CD14-positive monocyte (primary cell): ENCODE measurements at regions not wholly inside any gene's neighbourhood (a gene's known extent, or its start where the extent isn't known, plus 50 kb on each side); places are given as distances from the start of the nearest gene placed in this dataset.

ENCODE experiments used
- DNase-seq, 3 donors: peaks; one replicate each; pipeline ENCODE4 v3.0.0-alpha.2; 2011 to 2022
- H2AFZ ChIP-seq: 2 replicates; pipeline ENCODE4 v1.6.0; 2012; ENCODE audit warnings: mild to moderate bottlenecking, low read depth, low read length, inconsistent platforms; ENCODE audit not compliant: insufficient read depth, poor library complexity, severe bottlenecking
- H3K27ac ChIP-seq, 2 donors: 1 replicate in 1 of 2; 2 replicates in 1 of 2; pipeline ENCODE4 v1.5.1; 2012 to 2013; ENCODE audit warnings: low read length in 2 of 2, control low read depth in 1 of 2, inconsistent platforms in 1 of 2, low read depth in 1 of 2, mild to moderate bottlenecking in 1 of 2
- H3K27me3 ChIP-seq, 2 donors: one replicate each; pipeline versions ENCODE4 v1.6.0 to v1.6.1; 2011 to 2013; ENCODE audit warnings: low read length in 2 of 2; ENCODE audit not compliant: control insufficient read depth in 2 of 2, insufficient read depth in 2 of 2
- H3K36me3 ChIP-seq, 2 donors: replicated peaks in 1 of 2; 1 replicate in 1 of 2; 2 replicates in 1 of 2; pipeline versions ENCODE4 v1.5.1 to v1.6.1; 2012 to 2013; ENCODE audit warnings: low read length in 2 of 2, control low read depth in 1 of 2, inconsistent platforms in 1 of 2, mild to moderate bottlenecking in 1 of 2; ENCODE audit not compliant: insufficient read depth in 2 of 2, control insufficient read depth in 1 of 2
- H3K4me1 ChIP-seq, 2 donors: 1 replicate in 1 of 2; 2 replicates in 1 of 2; pipeline versions ENCODE4 v1.5.1 to v1.6.1; 2012 to 2013; ENCODE audit warnings: low read length in 2 of 2, control low read depth in 1 of 2, inconsistent platforms in 1 of 2, mild to moderate bottlenecking in 1 of 2, moderate library complexity in 1 of 2; ENCODE audit not compliant: insufficient read depth in 2 of 2, control insufficient read depth in 1 of 2
- H3K4me2 ChIP-seq: replicated peaks from 2 replicates; pipeline ENCODE3; 2012; ENCODE audit warnings: low read length, moderate library complexity, mild to moderate bottlenecking; ENCODE audit not compliant: poor library complexity, severe bottlenecking; ENCODE audit errors: extremely low read depth
- H3K4me3 ChIP-seq, 3 experiments: fragments of 200-600 bp in 1 of 3; sonication (generic) in 1 of 3; replicated peaks in 1 of 3; 1 replicate in 2 of 3; 2 replicates in 1 of 3; pipeline ENCODE4 v1.5.1; 2011 to 2013; ENCODE audit warnings: low read length in 3 of 3, mild to moderate bottlenecking in 3 of 3, control low read depth in 2 of 3, low read depth in 2 of 3, inconsistent platforms in 1 of 3, moderate library complexity in 1 of 3
- H3K79me2 ChIP-seq: 2 replicates; pipeline ENCODE4 v1.6.0; 2012; ENCODE audit warnings: mild to moderate bottlenecking, control low read depth, inconsistent platforms, low read length, moderate library complexity; ENCODE audit not compliant: insufficient read depth
- H3K9ac ChIP-seq: 2 replicates; pipeline ENCODE4 v1.6.0; 2017; ENCODE audit warnings: low read length, mild to moderate bottlenecking; ENCODE audit not compliant: insufficient read depth, poor library complexity, severe bottlenecking
- H3K9me3 ChIP-seq, 2 donors: replicated peaks in 1 of 2; 1 replicate in 1 of 2; 2 replicates in 1 of 2; pipeline versions ENCODE4 v1.5.1 to v1.6.1; 2012 to 2013; ENCODE audit warnings: low read length in 2 of 2, control low read depth in 1 of 2; ENCODE audit not compliant: control insufficient read depth in 1 of 2, insufficient read depth in 1 of 2
- H4K20me1 ChIP-seq: 2 replicates; pipeline ENCODE4 v1.6.0; 2012; ENCODE audit warnings: mild to moderate bottlenecking, low read length, control low read depth, moderate library complexity; ENCODE audit not compliant: insufficient read depth
- H3K27ac Mint-ChIP-seq, 7 donors: one replicate each; pipeline ENCODE4 v1.8.0; 2020; ENCODE audit warnings: mild to moderate bottlenecking in 7 of 7, mixed read lengths in 7 of 7, moderate library complexity in 6 of 7, inconsistent platforms in 2 of 7
- H3K27me3 Mint-ChIP-seq, 3 donors: one replicate each; pipeline ENCODE4 v1.8.0; 2021 to 2022; ENCODE audit warnings: low read depth in 3 of 3, mild to moderate bottlenecking in 3 of 3, mixed read lengths in 3 of 3, moderate library complexity in 3 of 3, inconsistent platforms in 1 of 3
- H3K36me3 Mint-ChIP-seq, 2 donors: one replicate each; pipeline ENCODE4 v1.8.0; 2020; ENCODE audit warnings: mixed read lengths in 2 of 2, inconsistent platforms in 1 of 2, mild to moderate bottlenecking in 1 of 2
- H3K4me1 Mint-ChIP-seq: one replicate; pipeline ENCODE4 v1.8.0; 2020; ENCODE audit warnings: mild to moderate bottlenecking, mixed read lengths
- H3K4me3 Mint-ChIP-seq, 2 donors: one replicate each; pipeline ENCODE4 v1.8.0; 2020; ENCODE audit warnings: mild to moderate bottlenecking in 2 of 2, mixed read lengths in 2 of 2, moderate library complexity in 1 of 2
- H3K9me3 Mint-ChIP-seq, 7 donors: one replicate each; pipeline ENCODE4 v1.8.0; 2020 to 2022; ENCODE audit warnings: mixed read lengths in 7 of 7, mild to moderate bottlenecking in 6 of 7, moderate library complexity in 6 of 7, inconsistent platforms in 2 of 7
- CTCF ChIP-seq: fragments of 200-600 bp; IDR thresholded peaks from one replicate; pipeline ENCODE4 v1.8.0; 2022; ENCODE audit warnings: antibody characterized with exemption, mild to moderate bottlenecking
- WGBS: methylation state at CpG from one replicate; pipeline ENCODE4 v1.1.5; 2013; ENCODE audit warnings: missing lambda C conversion rate; ENCODE audit not compliant: insufficient coverage; 5-methylcytosine and 5-hydroxymethylcytosine counted together
- intact Hi-C, 2 donors: fragments of 100-400 bp; cut with micrococcal nuclease; formaldehyde crosslinking; loops; one replicate each; pipeline versions ENCODE4 v1.15.0 to v1.15.1; 2023

GRCh38 chr5:117379521-117379920 is 804.9 kb upstream of the SEMA6A start:
- H4K20me1 ChIP-seq = no peaks in the 10 kb centered on the region
- no peaks in the 10 kb centered on the region for H3K9me3 ChIP-seq
- H3K36me3 ChIP-seq = no peaks in the 10 kb centered on the region
- no peak overlapping the region for H3K4me2 ChIP-seq
- no peaks in the 10 kb centered on the region for H3K27me3 ChIP-seq
- H3K27me3 Mint-ChIP-seq = no peaks in the 10 kb centered on the region
- no peak overlapping the region for H3K27ac ChIP-seq
- peaks cover 0 to 8% (median 3%) of the 10 kb centered on the region in 7 donors for H3K9me3 Mint-ChIP-seq
- no peak overlapping the region for H3K9ac ChIP-seq
- H3K4me1 ChIP-seq = no peaks in the 10 kb centered on the region
- intact Hi-C loops = no loop called here
- WGBS = 76% methylated on average over 2 of the region's 3 CpGs
- H2AFZ ChIP-seq = no peak overlapping the region
- no peak for TF ChIP-seq CTCF
- no peak for DNase-seq
- no peak overlapping the region for H3K4me3 Mint-ChIP-seq
- no peaks in the 10 kb centered on the region for H3K79me2 ChIP-seq
- H3K4me3 ChIP-seq = no peak overlapping the region
- no peaks in the 10 kb centered on the region for H3K4me1 Mint-ChIP-seq
- no peaks in the 10 kb centered on the region for H3K36me3 Mint-ChIP-seq
- no peak overlapping the region for H3K27ac Mint-ChIP-seq

- Mint-ChIP-seq H3K4me1 (no peaks in the 10 kb centered on the region), H3K4me3 (no peak overlapping the region), H3K36me3 (no peaks in the 10 kb centered on the region), H3K9me3 (peaks cover 0 to 8% (median 3%) of the 10 kb centered on the region in 7 donors), H3K27ac (no peak overlapping the region), H3K27me3 (no peaks in the 10 kb centered on the region)
- Histone ChIP-seq H3K36me3 (no peaks in the 10 kb centered on the region), H2AFZ (no peak overlapping the region), H3K27ac (no peak overlapping the region), H3K4me3 (no peak overlapping the region), H3K27me3 (no peaks in the 10 kb centered on the region), H3K79me2 (no peaks in the 10 kb centered on the region), H3K9ac (no peak overlapping the region), H3K9me3 (no peaks in the 10 kb centered on the region), H3K4me2 (no peak overlapping the region), H4K20me1 (no peaks in the 10 kb centered on the region), H3K4me1 (no peaks in the 10 kb centered on the region)
- no peak for TF ChIP-seq CTCF
- DNase-seq = no peak
- intact Hi-C loops = no loop called here
- WGBS = 56% methylated on average over 1 of the region's 2 CpGs
Observed at GRCh38 chr5:117376748-117377147, 802.1 kb upstream of the SEMA6A start.
